Stomach (tissue), 8 donors: ENCODE measurements at regions not wholly inside any gene's neighbourhood (a gene's known extent, or its start where the extent isn't known, plus 50 kb on each side); places are given as distances from the start of the nearest gene placed in this dataset.

ENCODE experiments used
- DNase-seq, 2 donors: peaks; one replicate each; pipeline versions ENCODE4 v3.0.0 to v3.0.0-alpha.2; 2013 to 2019
- H3K27ac ChIP-seq, 5 donors: fragments of 200-600 bp in 4 of 5; sonication (generic) in 4 of 5; one replicate each; pipeline ENCODE4 v1.5.1; 2013 to 2019; ENCODE audit warnings: mild to moderate bottlenecking in 1 of 5, moderate library complexity in 1 of 5
- H3K27me3 ChIP-seq, 3 donors: fragments of 200-600 bp; sonication (generic); one replicate each; pipeline ENCODE4 v1.5.1; 2017 to 2019; ENCODE audit warnings: mixed run types in 1 of 3
- H3K36me3 ChIP-seq, 4 donors: fragments of 200-600 bp; sonication (generic); 1 replicate in 3 of 4; 2 replicates in 1 of 4; pipeline ENCODE4 v1.5.1; 2016 to 2019
- H3K4me1 ChIP-seq, 4 donors: fragments of 200-600 bp; sonication (generic); one replicate each; pipeline ENCODE4 v1.5.1; 2016 to 2019
- H3K4me3 ChIP-seq, 4 donors: fragments of 200-600 bp; sonication (generic) in 3 of 4; one replicate each; pipeline ENCODE4 v1.5.1; 2016 to 2019; ENCODE audit warnings: mild to moderate bottlenecking in 1 of 4
- H3K9me3 ChIP-seq, 4 donors: fragments of 200-600 bp; sonication (generic); one replicate each; pipeline ENCODE4 v1.5.1; 2016 to 2019
- CTCF ChIP-seq, 7 experiments: fragments of 450-650 bp in 4 of 7; fragments of 200-600 bp in 3 of 7; sonication (generic) in 3 of 7; IDR thresholded peaks; one replicate each; pipeline ENCODE4 v1.5.1; 2016 to 2019; ENCODE audit warnings: antibody characterized with exemption in 7 of 7, control low read depth in 2 of 7, mild to moderate bottlenecking in 1 of 7
- EP300 ChIP-seq: sonication (generic); formaldehyde crosslinking; IDR thresholded peaks from one replicate; pipeline ENCODE4 v1.6.1; 2017; ENCODE audit warnings: antibody characterized with exemption
- POLR2A ChIP-seq, 4 donors: fragments of 450-650 bp; IDR thresholded peaks; one replicate each; pipeline ENCODE4 v1.6.1; 2016; ENCODE audit warnings: antibody characterized with exemption in 4 of 4, control low read depth in 2 of 4, mild to moderate bottlenecking in 1 of 4, moderate library complexity in 1 of 4
- POLR2AphosphoS5 ChIP-seq, 3 donors: sonication (generic); formaldehyde crosslinking; IDR thresholded peaks; one replicate each; pipeline ENCODE4 v1.6.1; 2016; ENCODE audit warnings: antibody characterized with exemption in 3 of 3
- WGBS, 5 donors: extraction: QIAGEN DNeasy Blood & Tissue Kit in 3 of 5; methylation state at CpG; one replicate each; pipeline versions ENCODE4 v1.1.5 to v1.1.7; 2013 to 2018; 5-methylcytosine and 5-hydroxymethylcytosine counted together
- intact Hi-C: fragments of 100-400 bp; cut with DNase I; formaldehyde crosslinking; loops from one replicate; pipeline ENCODE4 v1.15.1; 2023; ENCODE audit warnings: low total_unique reads
- donor health status: healthy with polysubstance abuse.
- donor health status: Bipolar disorder and iron deficiency.
- donor health status: healthy.

- H3K4me3 ChIP-seq, result no peak overlapping the region
- no peak for DNase-seq
- H3K9me3 ChIP-seq, result peaks cover 0 to 10% (median 0%) of the 10 kb centered on the region in 4 donors
- TF ChIP-seq POLR2A (IDR thresholded peaks at IDR 0.05) (no peak), CTCF (IDR thresholded peaks at IDR 0.05) (no peak), EP300 (no peak), POLR2AphosphoS5 (IDR thresholded peaks at IDR 0.05) (no peak)
- intact Hi-C loops, result no loop called here
- no peaks in the 10 kb centered on the region for H3K27me3 ChIP-seq
- no peaks in the 10 kb centered on the region for H3K4me1 ChIP-seq
- 83 to 92% (median 87%) methylated on average over 5 to 7 of the region's 7 CpGs for WGBS, 5 donors
- no peaks in the 10 kb centered on the region for H3K36me3 ChIP-seq
- H3K27ac ChIP-seq, result no peak overlapping the region
These were observed 167.3 kb upstream of the AVPR1A start for GRCh38 chr12:63318313-63318712.

GRCh38 chr12:63317880-63318279 is 166.9 kb upstream of the AVPR1A start:
- Histone ChIP-seq H3K4me3 (no peak overlapping the region), H3K27ac (no peak overlapping the region), H3K36me3 (no peaks in the 10 kb centered on the region), H3K27me3 (no peaks in the 10 kb centered on the region), H3K9me3 (peaks cover 0 to 10% (median 0%) of the 10 kb centered on the region in 4 donors), H3K4me1 (no peaks in the 10 kb centered on the region)
- DNase-seq, result no peak
- TF ChIP-seq POLR2AphosphoS5 (IDR thresholded peaks at IDR 0.05) (no peak), POLR2A (IDR thresholded peaks at IDR 0.05) (no peak), EP300 (no peak), CTCF (IDR thresholded peaks at IDR 0.05) (no peak)
- 69 to 87% (median 83%) methylated on average over 5 of the region's 5 CpGs for WGBS, 5 donors
- intact Hi-C loops, result no loop called here

- Histone ChIP-seq H3K27ac (no peak overlapping the region), H3K9me3 (peaks cover 0 to 10% (median 0%) of the 10 kb centered on the region in 4 donors), H3K36me3 (no peaks in the 10 kb centered on the region), H3K27me3 (no peaks in the 10 kb centered on the region), H3K4me3 (no peak overlapping the region), H3K4me1 (no peaks in the 10 kb centered on the region)
- WGBS, 5 donors, result 72 to 86% (median 83%) methylated on average over 7 to 9 of the region's 9 CpGs
- intact Hi-C loops, result no loop called here
- TF ChIP-seq EP300 (no peak), POLR2AphosphoS5 (IDR thresholded peaks at IDR 0.05) (no peak), POLR2A (IDR thresholded peaks at IDR 0.05) (no peak), CTCF (IDR thresholded peaks at IDR 0.05) (no peak)
- DNase-seq, result no peak
These were observed 166.4 kb upstream of the AVPR1A start for GRCh38 chr12:63317286-63317846.

- no peaks in the 10 kb centered on the region for H3K4me1 ChIP-seq
- H3K4me3 ChIP-seq, result no peak overlapping the region
- no peaks in the 10 kb centered on the region for H3K27me3 ChIP-seq
- TF ChIP-seq POLR2AphosphoS5 (IDR thresholded peaks at IDR 0.05) (no peak), CTCF (IDR thresholded peaks at IDR 0.05) (no peak), POLR2A (IDR thresholded peaks at IDR 0.05) (no peak), EP300 (no peak)
- no peak for DNase-seq
- no peaks in the 10 kb centered on the region for H3K36me3 ChIP-seq
- H3K9me3 ChIP-seq, result peaks cover 0 to 13% (median 9%) of the 10 kb centered on the region in 4 donors
- no peak overlapping the region for H3K27ac ChIP-seq
- intact Hi-C loops, result no loop called here
- 58 to 96% (median 92%) methylated on average over 3 of the region's 3 CpGs for WGBS, 5 donors
These were observed 162.1 kb upstream of the AVPR1A start for GRCh38 chr12:63313139-63313538.
